NCI-H2029 treated with DMSO at 0.1 percent for 48 hours (cell line): ENCODE measurements at regions not wholly inside any gene's neighbourhood (a gene's known extent, or its start where the extent isn't known, plus 50 kb on each side); places are given as distances from the start of the nearest gene placed in this dataset.
"Not testable (repeated sequence)": the region's sequence is repeated elsewhere in the genome, so short reads cannot be mapped to it uniquely, and the experiment has no call there.

Experiments
- DNase-seq: peaks from one replicate; lab custom pipeline; 2025; lab: John Stamatoyannopoulos, UW

DNA sequence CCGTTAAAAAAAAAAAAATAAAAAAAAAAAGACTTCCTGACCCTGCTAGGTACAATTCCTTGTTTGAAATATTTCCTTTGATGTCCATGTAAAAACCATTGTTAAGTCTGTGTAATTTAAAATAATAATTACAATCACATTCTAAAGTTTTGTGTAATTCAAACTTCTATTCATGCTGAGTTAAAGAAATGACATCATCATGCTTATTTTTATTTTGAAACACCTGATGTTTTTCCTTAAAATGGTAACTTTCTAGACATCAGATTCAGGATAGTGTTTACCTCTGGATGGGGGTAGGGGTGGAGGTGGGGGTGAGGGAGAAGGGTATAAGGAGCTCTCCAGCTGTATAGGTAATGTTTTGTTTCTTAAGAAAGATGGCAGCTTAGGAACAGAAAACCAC, 92.8 kb downstream of the ADCYAP1 start:
- no peak for DNase-seq

DNA sequence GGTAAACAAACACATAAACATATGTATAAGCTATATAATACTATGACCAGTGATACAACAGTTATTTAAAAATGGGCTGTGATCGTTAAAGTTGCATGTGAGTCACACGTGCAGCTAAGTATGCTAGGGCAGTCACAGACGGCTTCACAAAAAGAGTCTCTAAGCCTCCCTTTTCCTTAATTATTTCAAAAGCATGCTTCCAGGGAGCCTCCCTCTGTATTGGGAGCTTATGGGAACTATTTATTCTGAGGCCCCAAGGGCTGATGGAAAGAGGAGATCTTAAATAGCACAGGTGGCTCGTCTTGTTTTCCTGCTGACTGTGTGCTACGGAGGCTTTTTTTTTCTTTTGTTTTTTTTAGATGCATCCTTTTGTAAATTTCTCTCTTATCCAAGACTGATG, 94.3 kb downstream of the ADCYAP1 start:
- DNase-seq: no peak

DNA sequence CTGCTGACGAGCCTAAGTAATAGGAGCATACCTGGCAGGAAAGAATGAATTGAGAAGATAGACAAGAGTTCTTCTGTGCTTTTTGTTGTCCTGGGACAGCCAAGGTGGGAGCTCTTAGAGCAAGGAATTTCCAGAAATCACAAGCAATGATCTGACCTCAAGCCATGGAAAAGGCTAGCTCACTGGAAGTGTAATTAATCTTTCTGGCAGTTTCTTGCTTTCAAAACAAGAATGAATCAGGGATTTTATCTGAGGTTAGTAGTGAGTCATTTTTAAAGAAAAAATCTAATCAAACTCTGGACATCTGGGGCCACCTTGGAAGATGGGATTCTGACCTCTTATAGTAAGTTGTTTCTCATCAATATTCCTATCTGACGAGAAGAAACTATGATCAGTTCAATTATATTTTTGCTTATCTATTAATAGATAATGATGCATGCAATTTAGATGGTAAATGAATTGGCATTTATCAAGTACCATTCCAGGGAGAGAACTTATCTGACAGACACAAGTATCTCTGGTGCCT, 98.0 kb downstream of the ADCYAP1 start:
- DNase-seq: no peak

DNA sequence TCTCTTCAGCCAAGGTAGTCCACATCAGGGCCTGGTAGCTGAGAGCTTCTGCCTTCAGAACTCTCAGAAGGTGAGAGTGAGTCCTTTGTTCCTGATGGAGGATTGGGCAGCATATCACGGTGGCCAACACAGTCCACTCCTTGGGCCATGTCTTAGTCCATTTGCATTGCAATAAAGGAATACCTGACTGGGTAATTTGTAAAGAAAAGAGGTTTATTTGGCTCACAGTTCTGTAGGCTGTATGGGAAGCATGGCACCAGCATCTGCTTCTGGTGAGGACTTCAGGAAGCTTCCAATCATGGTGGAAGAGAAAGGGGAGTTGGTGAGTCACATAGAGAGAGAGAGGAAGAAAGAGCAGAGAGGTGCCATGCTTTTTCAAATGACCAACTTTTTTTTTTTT, 98.8 kb downstream of the ADCYAP1 start:
- DNase-seq: no peak

DNA sequence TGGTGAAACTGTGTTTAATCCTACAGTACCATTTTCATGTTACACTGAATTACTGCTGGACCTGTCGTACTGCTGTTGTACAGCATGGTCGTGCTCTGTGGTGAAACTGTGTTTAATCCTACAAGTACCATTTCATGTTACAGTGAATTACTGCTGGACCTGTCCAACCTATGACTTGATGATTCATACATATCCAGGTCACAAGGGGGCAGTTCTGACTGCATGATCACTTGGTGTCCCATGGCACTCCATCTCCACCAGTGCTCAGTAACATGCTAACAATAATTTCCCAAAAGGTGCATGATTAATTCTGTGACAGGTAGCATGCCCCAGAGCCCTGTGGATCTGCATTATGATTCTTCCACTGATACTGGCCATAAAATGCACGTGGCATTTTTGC, 101.6 kb downstream of the ADCYAP1 start:
- DNase-seq: no peak

DNA sequence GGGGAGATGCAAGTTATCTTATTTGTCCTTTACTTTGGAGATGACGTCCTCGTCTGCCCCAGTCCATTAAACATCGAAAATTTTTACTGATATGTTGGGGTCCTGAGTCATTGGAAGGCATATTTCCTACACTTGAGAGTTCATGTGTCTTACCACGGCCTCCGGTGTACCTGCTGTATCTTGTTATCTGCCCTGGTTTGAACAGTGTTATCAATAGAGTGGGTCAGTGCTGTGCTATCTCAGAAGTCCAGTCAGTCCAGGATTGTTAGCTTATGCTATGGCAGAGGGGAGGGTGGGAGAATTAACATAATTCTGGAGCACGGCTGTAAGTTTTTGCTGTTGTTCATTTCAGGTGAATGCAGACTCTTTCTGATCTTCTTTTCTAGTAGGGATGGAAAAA, 102.3 kb downstream of the ADCYAP1 start:
- no peak for DNase-seq

DNA sequence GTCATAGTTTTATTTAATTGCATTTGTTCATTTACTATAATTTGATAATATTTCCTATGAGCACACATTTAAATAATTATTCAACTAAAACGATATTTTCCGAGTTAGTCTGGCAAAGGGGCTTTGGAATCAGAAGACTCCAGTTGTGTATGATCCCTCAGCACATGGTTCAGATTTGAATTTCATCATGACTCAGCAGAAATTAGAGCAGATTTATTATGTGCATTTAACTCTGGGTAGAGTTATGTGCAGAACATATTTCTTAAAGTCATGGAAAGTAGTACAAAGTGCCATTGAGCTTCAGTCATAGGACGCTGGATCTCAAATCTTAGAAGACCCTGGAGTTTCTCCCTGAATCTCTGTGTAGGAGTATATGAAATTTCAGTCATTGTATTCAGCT, 106.7 kb downstream of the ADCYAP1 start:
- DNase-seq: no peak

DNA sequence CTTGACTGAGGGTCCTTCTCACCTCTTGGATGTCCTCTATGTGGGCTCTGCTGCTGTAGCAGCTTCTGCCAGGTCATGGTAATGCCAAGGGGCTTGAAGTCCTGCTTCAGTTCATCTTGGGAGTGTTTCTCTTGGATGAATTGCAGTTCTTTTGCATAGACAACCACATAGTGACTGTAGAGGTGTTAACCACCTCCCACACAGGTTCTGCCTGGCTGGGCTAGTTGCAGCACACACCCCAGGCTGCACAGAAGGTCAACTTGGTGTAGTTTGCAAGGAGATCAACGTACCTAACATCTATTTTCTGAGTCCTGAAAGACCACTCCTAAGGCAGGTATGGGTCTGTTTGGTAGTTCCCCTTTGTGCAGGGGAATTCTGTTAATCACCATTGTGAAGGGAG, 108.1 kb downstream of the ADCYAP1 start:
- DNase-seq: no peak

DNA sequence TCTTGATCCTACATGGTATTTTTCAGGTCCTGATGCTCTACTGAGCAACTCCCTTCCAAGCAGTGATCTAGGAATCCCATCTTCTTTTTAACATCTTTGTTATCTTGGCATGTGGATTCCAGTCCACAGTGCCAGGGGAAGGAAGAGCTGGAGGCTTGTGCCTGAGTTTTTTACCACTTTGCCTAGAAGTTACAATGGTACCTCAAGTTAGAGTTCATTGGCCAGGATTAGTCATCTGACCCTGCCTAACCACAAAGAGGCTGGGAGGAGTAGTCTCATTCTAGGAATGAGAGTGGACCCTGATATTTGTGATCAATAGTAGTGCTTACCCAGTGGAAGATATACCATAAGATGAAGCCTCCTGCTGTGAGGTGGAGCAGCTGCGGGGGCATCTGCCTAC, 109.3 kb downstream of the ADCYAP1 start:
- no peak for DNase-seq

DNA sequence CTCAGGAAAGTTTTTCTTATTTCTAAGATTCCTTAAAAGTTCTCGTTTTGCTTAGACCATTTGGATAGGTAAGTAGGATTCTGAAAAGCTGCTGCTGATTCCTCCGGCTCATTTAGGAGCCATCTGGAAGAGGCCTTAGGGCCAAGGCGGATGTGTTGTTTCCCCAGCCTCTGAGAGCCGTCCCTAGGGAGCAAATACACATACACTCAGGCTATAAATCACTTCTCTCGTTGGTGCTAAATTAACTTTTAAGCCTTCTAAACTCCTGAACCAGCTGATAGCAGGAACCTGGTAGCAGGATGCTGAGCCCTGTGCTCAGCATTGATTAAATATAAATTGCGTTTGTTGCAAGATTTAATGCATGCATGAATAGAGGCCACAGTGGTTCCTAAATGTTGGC, 109.8 kb downstream of the ADCYAP1 start:
- DNase-seq: no peak

DNA sequence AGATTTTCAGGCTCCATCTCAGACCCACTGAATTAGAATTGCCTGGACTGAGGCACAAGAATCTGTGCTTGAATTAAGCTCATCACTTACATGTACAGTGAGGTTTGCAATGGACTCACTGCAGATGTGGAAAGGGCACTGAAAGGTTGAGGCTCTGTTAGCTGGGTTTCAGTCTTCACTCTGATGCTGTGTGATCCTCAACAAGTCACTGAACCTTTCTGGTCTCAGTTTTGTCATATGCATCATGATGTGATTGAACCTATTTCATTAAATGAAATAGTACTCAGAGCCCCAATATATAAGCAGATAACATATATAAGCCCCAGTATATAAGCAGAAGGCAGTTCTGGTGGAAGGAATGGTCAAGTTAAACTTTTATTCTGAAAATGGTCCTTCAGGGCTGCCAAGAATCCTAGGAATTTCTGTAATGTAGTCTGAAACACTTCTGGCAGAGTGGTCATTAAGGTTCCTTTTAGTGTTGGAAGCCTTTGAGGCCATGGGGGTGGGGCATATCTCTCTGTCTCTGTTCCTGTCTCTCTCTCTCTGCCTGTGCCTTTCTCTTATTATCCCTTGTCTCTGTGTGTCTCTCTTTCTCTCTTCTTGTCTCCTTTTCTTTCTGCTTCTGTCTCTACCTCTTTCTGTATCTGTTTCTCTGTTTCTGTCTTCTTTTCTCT, 110.4 kb downstream of the ADCYAP1 start:
- no peak for DNase-seq

DNA sequence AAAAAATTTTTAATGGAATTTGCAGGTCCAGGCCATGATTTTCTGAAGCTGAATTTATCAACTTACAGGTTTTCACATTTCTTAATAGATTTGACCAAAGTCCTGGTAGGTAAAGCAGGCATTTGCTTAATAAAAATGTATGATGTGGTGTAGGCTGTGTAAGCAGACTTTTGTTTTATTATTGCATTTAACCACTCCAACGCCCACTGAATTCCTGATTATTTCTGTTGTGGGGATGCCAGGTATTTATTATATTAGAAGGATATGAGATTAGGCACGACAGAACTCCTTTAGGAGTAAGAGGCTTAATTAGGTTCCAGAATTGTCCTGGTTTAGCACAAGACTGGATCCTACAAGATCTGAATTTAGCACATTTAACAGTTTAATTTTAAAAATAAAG, 111.1 kb downstream of the ADCYAP1 start:
- no peak for DNase-seq

DNA sequence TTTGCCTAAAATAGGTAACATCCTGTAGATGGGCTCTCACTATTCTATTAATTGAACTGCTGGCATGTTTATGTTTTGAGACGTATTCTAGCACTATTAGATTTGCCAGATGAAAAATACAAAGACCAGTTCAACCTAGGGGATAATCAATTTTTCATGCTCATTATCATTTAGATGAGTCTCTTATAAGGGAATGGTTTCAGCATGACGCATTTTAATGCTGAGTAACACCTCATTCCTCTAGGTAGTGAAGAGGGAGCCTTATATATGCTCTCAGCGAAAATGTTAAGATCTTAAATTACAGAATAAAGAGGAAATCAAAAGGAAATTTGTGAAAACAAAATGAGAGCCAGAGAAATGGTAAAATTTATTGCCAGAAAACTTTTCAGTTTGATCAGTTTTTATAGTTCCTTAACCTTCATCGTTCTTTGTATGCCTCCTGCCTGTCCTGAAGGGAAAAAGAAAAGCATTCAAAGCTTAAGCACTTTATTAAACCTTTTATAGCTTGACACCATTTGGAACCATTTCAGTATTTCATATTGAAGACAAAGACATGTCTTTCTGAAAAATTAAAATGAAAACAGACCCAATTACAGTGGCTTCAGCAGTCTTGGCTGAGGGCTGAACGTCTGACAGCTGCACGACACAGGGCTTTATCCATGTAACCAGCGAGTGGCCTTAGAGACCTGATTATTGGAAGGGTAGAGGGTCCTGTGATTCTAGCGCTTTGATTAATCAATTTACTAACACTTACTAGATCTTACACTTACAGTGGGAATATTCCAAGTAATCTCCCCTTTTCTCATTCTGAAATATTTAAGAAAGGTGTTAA, 112.8 kb downstream of the ADCYAP1 start:
- no peak for DNase-seq

DNA sequence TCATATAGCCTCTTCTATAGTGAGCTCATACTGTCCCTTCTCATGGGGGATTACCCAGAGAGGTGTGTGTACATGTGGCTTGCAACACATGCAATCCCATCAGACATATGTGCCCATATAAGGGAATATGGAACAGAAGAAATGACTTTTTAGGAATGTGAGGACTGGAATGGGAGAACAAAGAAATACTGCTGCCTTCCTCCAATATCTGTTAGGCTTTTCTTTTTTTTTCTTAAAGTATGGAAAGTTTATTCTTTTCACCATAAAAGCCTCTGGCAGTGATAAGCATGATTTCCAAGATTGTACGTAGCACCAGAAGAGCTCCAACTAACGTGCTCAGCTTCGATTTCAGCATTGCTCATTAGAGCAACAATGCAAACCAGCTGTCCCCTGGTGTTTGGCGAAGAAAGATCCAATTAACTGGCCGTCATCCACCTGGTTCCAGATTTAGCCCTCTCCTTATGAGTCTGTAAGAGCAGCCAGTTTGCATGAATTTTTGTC, 113.6 kb downstream of the ADCYAP1 start:
- no peak for DNase-seq

DNA sequence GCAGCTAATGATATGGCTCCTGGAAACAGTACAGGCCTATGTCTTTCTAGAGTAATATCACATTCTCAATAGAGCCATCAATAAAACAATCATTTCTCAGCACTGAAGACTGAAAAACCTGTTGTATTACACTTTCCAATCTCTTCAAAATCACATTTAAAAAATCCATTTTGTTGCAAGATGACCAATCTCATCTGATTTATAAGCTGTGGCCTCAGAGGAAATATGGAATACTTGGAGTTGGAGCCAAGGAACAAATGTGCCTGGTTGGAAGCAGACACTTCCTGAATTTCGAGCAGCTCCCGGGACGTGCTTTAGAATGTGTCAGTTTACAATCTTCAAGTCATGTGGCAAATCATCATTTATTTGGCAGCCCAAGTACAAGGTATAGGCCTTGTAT, 114.5 kb downstream of the ADCYAP1 start:
- DNase-seq: no peak

DNA sequence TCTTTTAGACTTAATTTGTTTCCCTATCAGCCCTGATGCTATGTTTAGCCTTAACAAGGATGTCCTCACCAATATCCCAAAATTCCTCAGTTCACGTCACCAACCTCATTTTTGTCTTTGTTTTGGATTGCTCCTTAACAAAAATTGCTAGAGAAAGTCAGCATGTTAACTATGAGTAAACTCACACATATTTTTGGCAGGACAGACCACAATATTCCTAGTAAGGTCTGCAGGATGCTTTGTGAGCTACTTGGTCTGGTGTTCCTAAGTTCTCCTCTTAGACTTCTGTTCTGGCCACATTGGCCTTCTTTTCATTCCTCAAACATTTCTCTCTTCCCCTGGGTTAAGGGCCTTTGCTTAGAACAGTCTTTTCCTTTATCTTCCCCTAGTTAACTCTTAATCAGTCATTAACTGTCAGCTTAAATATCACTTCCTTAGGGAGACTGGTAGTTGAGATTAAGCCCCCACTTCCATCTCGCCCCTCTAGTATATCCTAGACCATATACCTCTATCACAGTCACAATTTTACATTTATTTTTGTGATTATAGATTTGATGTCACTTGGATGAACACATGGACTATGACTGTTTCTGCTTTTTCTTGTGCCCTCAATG, 116.2 kb downstream of the ADCYAP1 start:
- no peak for DNase-seq

DNA sequence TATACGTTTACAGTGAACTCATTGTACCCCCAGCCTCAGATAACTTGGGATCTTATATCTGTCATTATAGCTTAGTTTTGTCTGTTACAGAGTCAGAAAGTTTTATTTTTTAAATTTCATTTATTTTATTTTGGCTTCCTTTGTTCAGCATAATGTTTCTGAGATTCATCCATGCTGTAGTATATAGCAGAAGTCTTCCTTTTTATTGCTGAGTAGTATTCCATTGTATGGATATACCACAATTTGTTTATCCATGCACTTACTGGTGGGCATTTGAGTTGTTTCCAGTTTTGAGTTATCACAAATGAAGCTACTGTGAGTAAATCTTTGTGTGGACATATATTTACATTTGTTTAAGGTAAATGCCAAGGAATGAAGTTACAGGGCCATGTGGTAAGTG, 122.3 kb downstream of the ADCYAP1 start:
- DNase-seq: no peak

DNA sequence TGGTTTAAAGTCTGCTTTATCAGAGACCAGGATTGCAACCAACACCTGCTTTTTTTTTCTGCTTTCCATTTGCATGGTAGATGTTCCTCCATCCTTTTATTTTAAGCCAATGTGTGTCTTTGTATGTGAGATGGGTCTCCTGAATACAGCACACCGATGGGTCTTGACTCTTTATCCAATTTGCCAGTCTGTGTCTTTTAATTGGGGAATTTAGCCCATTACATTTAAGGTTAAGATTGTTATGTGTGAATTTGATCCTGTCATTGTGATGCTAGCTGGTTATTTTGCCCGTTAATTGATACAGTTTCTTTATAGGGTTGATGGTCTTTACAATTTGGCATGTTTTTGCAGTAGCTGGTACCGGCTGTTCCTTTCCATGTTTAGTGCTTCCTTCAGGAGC, 128.4 kb downstream of the ADCYAP1 start:
- DNase-seq: not testable (repeated sequence)

DNA sequence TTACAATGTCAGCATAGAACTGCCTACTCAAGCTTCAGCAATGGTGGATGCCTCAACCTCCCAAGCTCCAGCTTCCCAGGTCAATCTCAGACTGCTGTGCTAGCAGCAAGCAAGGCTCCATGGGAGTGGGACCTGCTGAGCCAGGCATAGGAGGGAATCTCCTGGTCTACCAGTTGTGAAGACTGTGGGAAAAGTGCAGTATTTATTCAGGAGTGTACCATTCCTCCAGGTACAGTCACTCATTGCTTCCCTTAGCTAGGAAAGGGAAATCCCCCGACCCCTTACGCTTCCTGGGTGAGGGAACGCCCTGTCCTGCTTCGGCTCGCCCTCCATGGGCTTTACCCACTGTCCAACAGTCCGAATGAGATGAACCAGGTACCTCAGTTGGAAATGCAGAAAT, 130.3 kb downstream of the ADCYAP1 start:
- DNase-seq: no peak

DNA sequence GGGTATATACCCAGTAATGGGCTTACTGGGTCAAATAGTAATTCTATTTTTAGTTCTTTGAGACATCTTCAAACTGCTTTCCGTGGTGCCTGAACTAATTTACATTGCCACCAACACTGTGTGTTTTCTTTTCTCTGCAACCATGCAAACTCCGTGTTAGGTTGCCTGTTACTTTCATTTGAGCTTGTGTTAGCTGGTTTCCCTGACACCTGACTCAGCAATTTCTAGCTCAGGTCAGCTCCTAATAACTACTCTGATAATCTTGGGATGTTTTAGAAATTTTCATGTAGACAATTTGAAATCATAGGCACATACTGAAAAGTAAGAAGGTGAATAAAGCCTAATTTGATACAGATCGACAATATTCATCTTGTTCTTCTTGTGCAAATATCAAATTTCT, 132.3 kb downstream of the ADCYAP1 start:
- no peak for DNase-seq

DNA sequence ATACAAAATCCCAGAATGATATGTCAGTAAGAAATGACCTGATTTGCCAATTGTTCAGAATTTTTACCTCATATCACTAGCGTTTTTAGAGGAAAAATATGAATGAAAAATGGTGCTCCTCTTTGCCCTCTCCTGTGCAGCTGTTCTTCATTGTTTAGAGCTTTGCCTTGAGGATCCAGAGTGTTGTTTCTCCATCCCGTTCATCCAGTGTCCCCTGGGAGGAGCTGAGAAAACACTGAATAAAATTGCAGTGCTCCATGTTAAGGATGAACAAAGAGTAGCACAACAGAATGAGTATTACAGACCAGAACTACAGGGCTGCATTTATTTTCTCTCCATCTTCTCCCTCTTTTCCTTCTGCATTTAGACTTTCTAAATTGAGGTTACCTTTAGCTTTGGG, 133.1 kb downstream of the ADCYAP1 start:
- no peak for DNase-seq

DNA sequence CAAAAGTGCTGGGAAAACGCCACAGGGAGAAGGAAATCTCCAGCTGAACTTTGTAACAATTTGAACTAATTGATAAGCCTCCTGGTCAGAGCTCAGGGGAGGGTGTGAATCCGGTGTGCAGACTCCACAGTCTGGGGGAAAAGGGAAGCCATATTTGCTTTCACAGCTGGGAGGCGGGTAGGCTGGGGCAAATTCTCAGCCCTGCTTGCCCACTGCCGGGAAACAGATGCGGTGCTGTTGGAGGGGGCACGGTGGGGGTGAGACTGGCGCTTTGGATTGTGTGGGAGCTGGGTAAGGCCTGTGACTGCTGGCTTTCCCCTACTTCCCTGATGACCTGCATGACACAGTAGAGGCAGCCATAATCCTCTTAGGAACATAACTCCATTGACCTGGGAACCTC, 134.8 kb downstream of the ADCYAP1 start:
- no peak for DNase-seq

DNA sequence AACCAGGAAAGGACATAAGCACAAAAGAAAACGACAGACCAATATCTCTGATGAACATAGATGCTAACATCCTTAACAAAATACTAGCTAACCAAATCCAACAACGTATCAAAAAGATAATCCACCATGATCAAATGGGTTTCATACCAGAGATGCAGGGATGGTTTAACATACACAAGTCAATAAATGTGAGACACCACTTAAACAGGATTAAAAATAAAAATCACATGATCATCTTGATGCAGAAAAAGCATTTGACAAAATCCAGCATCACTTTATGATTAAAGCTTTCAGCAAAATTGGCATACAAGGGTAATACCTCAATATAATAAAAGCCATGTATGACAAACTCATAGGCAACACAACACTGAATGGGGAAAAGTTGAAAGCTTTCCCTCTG, 138.4 kb downstream of the ADCYAP1 start:
- not testable (repeated sequence) for DNase-seq
